ENCODE measurements at regions not wholly inside any gene's neighbourhood (a gene's known extent, or its start where the extent isn't known, plus 50 kb on each side); places are given as distances from the start of the nearest gene placed in this dataset.

- no peak for TF ChIP-seq CTCF (IDR thresholded peaks at IDR 0.05; ENCODE audit: insufficient read depth, missing control alignments)
- DNase-seq (ENCODE audit: insufficient read length, low spot score) (no peak), FAIRE-seq (no peak)
Observed at GRCh38 chr6:167763056-167763944, 63.4 kb upstream of the AFDN start.

- FAIRE-seq = no peak
- no peak for TF ChIP-seq CTCF (IDR thresholded peaks at IDR 0.05; ENCODE audit: insufficient read depth, missing control alignments)
Observed at GRCh38 chr6:167764215-167764614, 62.5 kb upstream of the AFDN start.

GRCh38 chr6:167764713-167765479 lies 61.8 kb upstream of the AFDN start:
- no peak for DNase-seq (ENCODE audit: insufficient read length, low spot score)
- TF ChIP-seq CTCF (IDR thresholded peaks at IDR 0.05; ENCODE audit: insufficient read depth, missing control alignments) = no peak
- FAIRE-seq = no peak

More at GRCh38 chr6:167764215-167764614, 62.5 kb upstream of the AFDN start:
- DNase-seq (ENCODE audit: insufficient read length, low spot score) = no peak

- no peak for FAIRE-seq
- TF ChIP-seq CTCF (IDR thresholded peaks at IDR 0.05; ENCODE audit: insufficient read depth, missing control alignments) = peak; percentile 18
- no peak for DNase-seq (ENCODE audit: insufficient read length, low spot score)
Observed at GRCh38 chr6:167766986-167767714, 59.6 kb upstream of the AFDN start.

GRCh38 chr6:167767715-167768107 lies 59.0 kb upstream of the AFDN start:
- FAIRE-seq (no peak), DNase-seq (ENCODE audit: insufficient read length, low spot score) (no peak)
- no peak for TF ChIP-seq CTCF (IDR thresholded peaks at IDR 0.05; ENCODE audit: insufficient read depth, missing control alignments)

- FAIRE-seq (no peak), DNase-seq (ENCODE audit: insufficient read length, low spot score) (no peak)
- TF ChIP-seq CTCF (IDR thresholded peaks at IDR 0.05; ENCODE audit: insufficient read depth, missing control alignments) = no peak
Observed at GRCh38 chr6:167768471-167769215, 58.1 kb upstream of the AFDN start.

Measured in D721Med (cell line).